ENCODE measurements at regions not wholly inside any gene's neighbourhood (a gene's known extent, or its start where the extent isn't known, plus 50 kb on each side); places are given as distances from the start of the nearest gene placed in this dataset.

GRCh38 chr1:217943361-217943760 lies 312.2 kb downstream of the SPATA17 start:
- no peaks in the 10 kb centered on the region for H3K79me2 ChIP-seq (ENCODE audit: insufficient read depth, low read length)
- ATAC-seq (ENCODE audit: insufficient read depth, low read depth) (no peak), DNase-seq (no peak)
- H2AFZ ChIP-seq (ENCODE audit: low read depth, low read length): no peak overlapping the region
- no peaks in the 10 kb centered on the region for H4K20me1 ChIP-seq (ENCODE audit: insufficient read depth, low read length)
- no peak overlapping the region for H3K27ac ChIP-seq (ENCODE audit: low read length)
- H3K4me3 ChIP-seq (ENCODE audit: low read depth in 1 of 2, low read length in 2 of 2): no peak overlapping the region
- TF ChIP-seq, protein P1, sequence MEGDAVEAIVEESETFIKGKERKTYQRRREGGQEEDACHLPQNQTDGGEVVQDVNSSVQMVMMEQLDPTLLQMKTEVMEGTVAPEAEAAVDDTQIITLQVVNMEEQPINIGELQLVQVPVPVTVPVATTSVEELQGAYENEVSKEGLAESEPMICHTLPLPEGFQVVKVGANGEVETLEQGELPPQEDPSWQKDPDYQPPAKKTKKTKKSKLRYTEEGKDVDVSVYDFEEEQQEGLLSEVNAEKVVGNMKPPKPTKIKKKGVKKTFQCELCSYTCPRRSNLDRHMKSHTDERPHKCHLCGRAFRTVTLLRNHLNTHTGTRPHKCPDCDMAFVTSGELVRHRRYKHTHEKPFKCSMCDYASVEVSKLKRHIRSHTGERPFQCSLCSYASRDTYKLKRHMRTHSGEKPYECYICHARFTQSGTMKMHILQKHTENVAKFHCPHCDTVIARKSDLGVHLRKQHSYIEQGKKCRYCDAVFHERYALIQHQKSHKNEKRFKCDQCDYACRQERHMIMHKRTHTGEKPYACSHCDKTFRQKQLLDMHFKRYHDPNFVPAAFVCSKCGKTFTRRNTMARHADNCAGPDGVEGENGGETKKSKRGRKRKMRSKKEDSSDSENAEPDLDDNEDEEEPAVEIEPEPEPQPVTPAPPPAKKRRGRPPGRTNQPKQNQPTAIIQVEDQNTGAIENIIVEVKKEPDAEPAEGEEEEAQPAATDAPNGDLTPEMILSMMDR (IDR thresholded peaks at IDR 0.05; ENCODE audit: borderline replicate concordance, extremely low read depth, low read length, poor library complexity, severe bottlenecking): no peak
- no peak for TF ChIP-seq EZH2 (IDR thresholded peaks at IDR 0.05; ENCODE audit: borderline replicate concordance, low read depth, low read length, severe bottlenecking)
- no peaks in the 10 kb centered on the region for H3K9me3 ChIP-seq (ENCODE audit: insufficient read depth, low read length, severe bottlenecking)
- H3K4me2 ChIP-seq (ENCODE audit: insufficient read depth, low read length): no peak overlapping the region
- no peaks in the 10 kb centered on the region for H3K27me3 ChIP-seq (ENCODE audit: insufficient read depth, low read length, poor library complexity)
- H3K9ac ChIP-seq (ENCODE audit: low read depth, low read length): no peak overlapping the region
- H3K4me1 ChIP-seq (ENCODE audit: insufficient read depth, low read length): no peaks in the 10 kb centered on the region
- H3K36me3 ChIP-seq (ENCODE audit: insufficient read depth, low read length): no peaks in the 10 kb centered on the region

DNA sequence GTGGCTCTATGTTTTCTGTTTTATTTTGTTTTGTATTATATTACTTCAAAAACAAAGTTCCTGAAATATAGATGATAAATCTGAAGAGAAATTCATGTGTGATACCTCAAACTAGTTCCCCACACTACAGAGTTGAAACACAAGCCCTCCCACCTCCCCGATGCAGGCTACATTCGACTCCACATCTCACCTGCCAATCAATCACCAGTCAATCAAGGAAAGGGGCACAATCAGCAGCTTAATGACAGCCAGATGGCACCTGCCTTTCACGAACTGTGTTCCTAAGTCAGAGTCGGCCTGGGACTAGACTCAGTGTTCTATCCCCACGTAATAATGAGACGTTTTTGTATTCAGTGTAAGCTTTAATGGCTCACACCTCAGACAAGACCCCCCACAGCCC lies 313.4 kb downstream of the SPATA17 start:
- no peaks in the 10 kb centered on the region for H3K79me2 ChIP-seq (ENCODE audit: insufficient read depth, low read length)
- no peaks in the 10 kb centered on the region for H3K4me1 ChIP-seq (ENCODE audit: insufficient read depth, low read length)
- H3K27me3 ChIP-seq (ENCODE audit: insufficient read depth, low read length, poor library complexity): no peaks in the 10 kb centered on the region

DNA sequence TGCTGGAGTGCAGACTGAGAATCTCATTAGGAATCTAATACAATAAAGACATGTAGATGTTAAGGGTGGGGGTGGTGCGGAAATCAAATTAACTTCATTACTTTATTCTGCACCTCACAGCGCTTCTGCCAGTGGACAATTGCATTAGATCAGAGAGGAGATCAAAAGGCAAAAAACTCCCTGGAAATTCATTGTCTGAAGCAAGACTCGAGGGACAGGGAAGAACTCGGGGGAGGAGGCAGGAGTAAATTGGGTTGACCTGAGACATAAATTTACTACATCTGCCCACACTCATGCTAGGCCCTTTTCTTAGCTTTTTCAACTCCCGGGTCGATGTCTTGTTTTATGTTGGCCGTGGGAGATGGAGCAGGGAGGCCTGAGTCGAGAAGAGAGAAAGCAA lies 315.4 kb downstream of the SPATA17 start:
- Histone ChIP-seq H3K27me3 (ENCODE audit: insufficient read depth, low read length, poor library complexity) (no peaks in the 10 kb centered on the region), H3K4me2 (ENCODE audit: insufficient read depth, low read length) (no peak overlapping the region), H3K36me3 (ENCODE audit: insufficient read depth, low read length) (no peaks in the 10 kb centered on the region), H3K4me1 (ENCODE audit: insufficient read depth, low read length) (no peaks in the 10 kb centered on the region), H3K4me3 (ENCODE audit: low read depth in 1 of 2, low read length in 2 of 2) (no peak overlapping the region), H3K27ac (ENCODE audit: low read length) (no peak overlapping the region), H3K79me2 (ENCODE audit: insufficient read depth, low read length) (no peaks in the 10 kb centered on the region), H2AFZ (ENCODE audit: low read depth, low read length) (no peak overlapping the region), H4K20me1 (ENCODE audit: insufficient read depth, low read length) (no peaks in the 10 kb centered on the region), H3K9ac (ENCODE audit: low read depth, low read length) (no peak overlapping the region), H3K9me3 (ENCODE audit: insufficient read depth, low read length, severe bottlenecking) (no peaks in the 10 kb centered on the region)
- no peak for TF ChIP-seq EZH2 (IDR thresholded peaks at IDR 0.05; ENCODE audit: borderline replicate concordance, low read depth, low read length, severe bottlenecking)
- TF ChIP-seq, protein P1 (IDR thresholded peaks at IDR 0.05; ENCODE audit: borderline replicate concordance, extremely low read depth, low read length, poor library complexity, severe bottlenecking): no peak
- ATAC-seq (ENCODE audit: insufficient read depth, low read depth) (no peak), DNase-seq (no peak)

More for the DNA sequence above, 313.4 kb downstream of the SPATA17 start:
- no peaks in the 10 kb centered on the region for H3K9me3 ChIP-seq (ENCODE audit: insufficient read depth, low read length, severe bottlenecking)
- ATAC-seq (ENCODE audit: insufficient read depth, low read depth) (no peak), DNase-seq (no peak)
- no peaks in the 10 kb centered on the region for H3K36me3 ChIP-seq (ENCODE audit: insufficient read depth, low read length)
- no peak overlapping the region for H3K4me2 ChIP-seq (ENCODE audit: insufficient read depth, low read length)
- no peak overlapping the region for H2AFZ ChIP-seq (ENCODE audit: low read depth, low read length)
- H3K9ac ChIP-seq (ENCODE audit: low read depth, low read length): no peak overlapping the region
- no peak overlapping the region for H3K4me3 ChIP-seq (ENCODE audit: low read depth in 1 of 2, low read length in 2 of 2)
- no peak for TF ChIP-seq EZH2 (IDR thresholded peaks at IDR 0.05; ENCODE audit: borderline replicate concordance, low read depth, low read length, severe bottlenecking)
- TF ChIP-seq, protein P1 (IDR thresholded peaks at IDR 0.05; ENCODE audit: borderline replicate concordance, extremely low read depth, low read length, poor library complexity, severe bottlenecking): no peak
- H4K20me1 ChIP-seq (ENCODE audit: insufficient read depth, low read length): no peaks in the 10 kb centered on the region
- no peak overlapping the region for H3K27ac ChIP-seq (ENCODE audit: low read length)

DNA sequence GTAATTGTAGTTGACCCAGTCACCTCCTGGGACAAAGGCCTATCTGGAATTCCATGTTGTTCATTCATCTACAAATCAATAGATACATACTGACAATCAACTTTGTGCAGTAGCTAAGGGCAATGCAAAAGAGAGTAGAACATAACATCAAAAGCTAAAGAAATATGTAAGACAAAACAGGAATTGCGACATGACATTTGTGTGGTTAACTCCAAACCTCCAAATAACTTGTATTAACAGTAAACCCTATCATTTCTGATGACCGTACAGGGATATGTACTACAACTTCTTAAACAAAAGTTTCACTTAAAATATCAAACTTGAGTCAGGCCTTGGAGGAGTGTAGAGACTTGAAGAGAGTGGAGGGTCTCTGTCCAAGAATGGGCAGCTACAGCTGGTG lies 317.6 kb downstream of the SPATA17 start:
- no peak overlapping the region for H3K9ac ChIP-seq (ENCODE audit: low read depth, low read length)
- H3K4me3 ChIP-seq (ENCODE audit: low read depth in 1 of 2, low read length in 2 of 2): no peak overlapping the region
- no peaks in the 10 kb centered on the region for H4K20me1 ChIP-seq (ENCODE audit: insufficient read depth, low read length)
- H3K36me3 ChIP-seq (ENCODE audit: insufficient read depth, low read length): no peaks in the 10 kb centered on the region
- ATAC-seq (ENCODE audit: insufficient read depth, low read depth) (no peak), DNase-seq (no peak)
- H3K79me2 ChIP-seq (ENCODE audit: insufficient read depth, low read length): no peaks in the 10 kb centered on the region
- no peaks in the 10 kb centered on the region for H3K4me1 ChIP-seq (ENCODE audit: insufficient read depth, low read length)
- no peak overlapping the region for H3K4me2 ChIP-seq (ENCODE audit: insufficient read depth, low read length)
- TF ChIP-seq, protein P1 (IDR thresholded peaks at IDR 0.05; ENCODE audit: borderline replicate concordance, extremely low read depth, low read length, poor library complexity, severe bottlenecking): no peak
- TF ChIP-seq EZH2 (IDR thresholded peaks at IDR 0.05; ENCODE audit: borderline replicate concordance, low read depth, low read length, severe bottlenecking): no peak
- no peak overlapping the region for H3K27ac ChIP-seq (ENCODE audit: low read length)
- H2AFZ ChIP-seq (ENCODE audit: low read depth, low read length): no peak overlapping the region
- H3K27me3 ChIP-seq (ENCODE audit: insufficient read depth, low read length, poor library complexity): no peaks in the 10 kb centered on the region
- no peaks in the 10 kb centered on the region for H3K9me3 ChIP-seq (ENCODE audit: insufficient read depth, low read length, severe bottlenecking)

Measured in DND-41 (cell line).